ENCODE measurements at regions not wholly inside any gene's neighbourhood (a gene's known extent, or its start where the extent isn't known, plus 50 kb on each side); places are given as distances from the start of the nearest gene placed in this dataset.

GRCh38 chr14:81890020-81890419 lies 356.4 kb upstream of the SEL1L start:
- intact Hi-C loops (cut with DNase I) = no loop called here

GRCh38 chr14:81903477-81903876 lies 369.8 kb upstream of the SEL1L start:
- ATAC-seq (peak in 1 of 2 donors; percentile 23), DNase-seq (no peak)
- no peak for TF ChIP-seq CTCF (IDR thresholded peaks at IDR 0.05)
- Histone ChIP-seq H3K36me3 (no peaks in the 10 kb centered on the region), H3K27ac (no peak overlapping the region), H3K27me3 (ENCODE audit: low read depth) (no peaks in the 10 kb centered on the region), H3K4me3 (no peak overlapping the region), H3K9me3 (peaks cover 8% of the 10 kb centered on the region), H3K4me1 (no peaks in the 10 kb centered on the region)
- intact Hi-C loops (cut with DNase I) = no loop called here

More at GRCh38 chr14:81890020-81890419, 356.4 kb upstream of the SEL1L start:
- no peaks in the 10 kb centered on the region for H3K4me1 ChIP-seq
- DNase-seq = no peak
- no peak overlapping the region for H3K27ac ChIP-seq
- H3K27me3 ChIP-seq (ENCODE audit: low read depth) = no peaks in the 10 kb centered on the region
- TF ChIP-seq CTCF (IDR thresholded peaks at IDR 0.05) = no peak
- ATAC-seq = no peak
- H3K9me3 ChIP-seq = no peaks in the 10 kb centered on the region
- H3K36me3 ChIP-seq = no peaks in the 10 kb centered on the region
- H3K4me3 ChIP-seq = no peak overlapping the region

- DNase-seq (no peak), ATAC-seq (no peak)
- H3K27ac ChIP-seq = no peak overlapping the region
- H3K27me3 ChIP-seq (ENCODE audit: low read depth) = no peaks in the 10 kb centered on the region
- intact Hi-C loops (cut with DNase I) = no loop called here
- no peaks in the 10 kb centered on the region for H3K9me3 ChIP-seq
- no peaks in the 10 kb centered on the region for H3K36me3 ChIP-seq
- H3K4me3 ChIP-seq = no peak overlapping the region
- no peak for TF ChIP-seq CTCF (IDR thresholded peaks at IDR 0.05)
- H3K4me1 ChIP-seq = no peaks in the 10 kb centered on the region
These were observed 393.4 kb upstream of the SEL1L start for GRCh38 chr14:81927070-81927469.

GRCh38 chr14:81931828-81932227 lies 398.2 kb upstream of the SEL1L start:
- no peak overlapping the region for H3K27ac ChIP-seq
- H3K4me1 ChIP-seq = no peaks in the 10 kb centered on the region
- H3K4me3 ChIP-seq = no peak overlapping the region
- no peaks in the 10 kb centered on the region for H3K9me3 ChIP-seq
- TF ChIP-seq CTCF (IDR thresholded peaks at IDR 0.05) = no peak
- no peaks in the 10 kb centered on the region for H3K27me3 ChIP-seq (ENCODE audit: low read depth)
- no peak for ATAC-seq
- no peak for DNase-seq
- intact Hi-C loops (cut with DNase I) = no loop called here
- no peaks in the 10 kb centered on the region for H3K36me3 ChIP-seq

- Histone ChIP-seq H3K9me3 (no peaks in the 10 kb centered on the region), H3K4me3 (no peak overlapping the region), H3K36me3 (no peaks in the 10 kb centered on the region), H3K27me3 (ENCODE audit: low read depth) (no peaks in the 10 kb centered on the region), H3K4me1 (no peaks in the 10 kb centered on the region), H3K27ac (no peak overlapping the region)
- DNase-seq (no peak), ATAC-seq (no peak)
- intact Hi-C loops (cut with DNase I) = no loop called here
- no peak for TF ChIP-seq CTCF (IDR thresholded peaks at IDR 0.05)
These were observed 402.7 kb upstream of the SEL1L start for GRCh38 chr14:81936348-81936747.

- H3K4me1 ChIP-seq = no peaks in the 10 kb centered on the region
These were observed 403.2 kb upstream of the SEL1L start for GRCh38 chr14:81936902-81937301.

More at GRCh38 chr14:81936902-81937301, 403.2 kb upstream of the SEL1L start:
- no peak for ATAC-seq
- H3K4me3 ChIP-seq = no peak overlapping the region
- H3K27ac ChIP-seq = no peak overlapping the region
- DNase-seq = no peak
- H3K36me3 ChIP-seq = no peaks in the 10 kb centered on the region
- no peak for TF ChIP-seq CTCF (IDR thresholded peaks at IDR 0.05)
- intact Hi-C loops (cut with DNase I) = no loop called here
- H3K27me3 ChIP-seq (ENCODE audit: low read depth) = no peaks in the 10 kb centered on the region
- no peaks in the 10 kb centered on the region for H3K9me3 ChIP-seq
